ENCODE measurements at regions not wholly inside any gene's neighbourhood (a gene's known extent, or its start where the extent isn't known, plus 50 kb on each side); places are given as distances from the start of the nearest gene placed in this dataset.

- peaks cover 10% of the 10 kb centered on the region; the same call in 1 of the 2 replicates for H3K9me3 ChIP-seq (ENCODE audit: control insufficient read depth, insufficient read depth, low read length)
- peaks cover 4% of the 10 kb centered on the region; the same call in 1 of the 2 replicates for H3F3A ChIP-seq (ENCODE audit: control insufficient read depth, insufficient read depth)
- H3K27me3 ChIP-seq (ENCODE audit: control insufficient read depth, low read length) = no peaks in the 10 kb centered on the region
- no peaks in the 10 kb centered on the region for H3K79me2 ChIP-seq (ENCODE audit: control insufficient read depth, low read length)
- no peaks in the 10 kb centered on the region for H3K9me2 ChIP-seq (replicated peaks; ENCODE audit: control insufficient read depth, low read length)
- H3K27ac ChIP-seq (ENCODE audit: low read depth, low read length) = no peak overlapping the region
- TF ChIP-seq CTCF (IDR thresholded peaks at IDR 0.05; ENCODE audit: low read depth, low read length, poor library complexity, severe bottlenecking) (no peak), EZH2phosphoT487 (IDR thresholded peaks at IDR 0.05; ENCODE audit: borderline replicate concordance, low read length) (no peak)
- peaks cover 30% of the 10 kb centered on the region for H3K4me1 ChIP-seq (ENCODE audit: control insufficient read depth, low read length)
- H3K36me3 ChIP-seq (ENCODE audit: control insufficient read depth, low read length) = no peaks in the 10 kb centered on the region
- no peaks in the 10 kb centered on the region for H4K20me1 ChIP-seq (ENCODE audit: control insufficient read depth, insufficient read depth, low read depth, low read length)
- no peak overlapping the region for H3K4me3 ChIP-seq (ENCODE audit: low read length)
- H3K4me2 ChIP-seq (ENCODE audit: low read length) = no peak overlapping the region
These were observed 171.3 kb upstream of the ID2 start for GRCh38 chr2:8510519-8510918.

- no peaks in the 10 kb centered on the region for H4K20me1 ChIP-seq (ENCODE audit: control insufficient read depth, insufficient read depth, low read depth, low read length)
- H3K4me1 ChIP-seq (ENCODE audit: control insufficient read depth, low read length) = peaks cover 35% of the 10 kb centered on the region
- no peaks in the 10 kb centered on the region for H3K36me3 ChIP-seq (ENCODE audit: control insufficient read depth, low read length)
- H3K4me2 ChIP-seq (ENCODE audit: low read length) = no peak overlapping the region
- H3K9me3 ChIP-seq (ENCODE audit: control insufficient read depth, insufficient read depth, low read length) = peaks cover 10% of the 10 kb centered on the region; the same call in 1 of the 2 replicates
- H3K27me3 ChIP-seq (ENCODE audit: control insufficient read depth, low read length) = no peaks in the 10 kb centered on the region
- no peaks in the 10 kb centered on the region for H3K9me2 ChIP-seq (replicated peaks; ENCODE audit: control insufficient read depth, low read length)
- no peak overlapping the region for H3K4me3 ChIP-seq (ENCODE audit: low read length)
- no peak overlapping the region for H3K27ac ChIP-seq (ENCODE audit: low read depth, low read length)
- peaks cover 13% of the 10 kb centered on the region for H3F3A ChIP-seq (ENCODE audit: control insufficient read depth, insufficient read depth)
- no peak for TF ChIP-seq EZH2phosphoT487 (IDR thresholded peaks at IDR 0.05; ENCODE audit: borderline replicate concordance, low read length)
- no peak for TF ChIP-seq CTCF (IDR thresholded peaks at IDR 0.05; ENCODE audit: low read depth, low read length, poor library complexity, severe bottlenecking)
- H3K79me2 ChIP-seq (ENCODE audit: control insufficient read depth, low read length) = no peaks in the 10 kb centered on the region
These were observed 169.8 kb upstream of the ID2 start for GRCh38 chr2:8511868-8512612.

GRCh38 chr2:8513601-8514273 is 168.1 kb upstream of the ID2 start:
- Histone ChIP-seq H3K4me1 (ENCODE audit: control insufficient read depth, low read length) (peaks cover 32% of the 10 kb centered on the region), H3K9me3 (ENCODE audit: control insufficient read depth, insufficient read depth, low read length) (peaks cover 10% of the 10 kb centered on the region; the same call in 1 of the 2 replicates), H3K4me3 (ENCODE audit: low read length) (no peak overlapping the region), H3K36me3 (ENCODE audit: control insufficient read depth, low read length) (no peaks in the 10 kb centered on the region), H3K4me2 (ENCODE audit: low read length) (no peak overlapping the region; the same call in 1 of the 2 replicates), H3F3A (ENCODE audit: control insufficient read depth, insufficient read depth) (peaks cover 15% of the 10 kb centered on the region), H3K27ac (ENCODE audit: low read depth, low read length) (no peak overlapping the region), H4K20me1 (ENCODE audit: control insufficient read depth, insufficient read depth, low read depth, low read length) (no peaks in the 10 kb centered on the region), H3K9me2 (replicated peaks; ENCODE audit: control insufficient read depth, low read length) (no peaks in the 10 kb centered on the region), H3K27me3 (ENCODE audit: control insufficient read depth, low read length) (no peaks in the 10 kb centered on the region), H3K79me2 (ENCODE audit: control insufficient read depth, low read length) (no peaks in the 10 kb centered on the region)
- no peak for TF ChIP-seq EZH2phosphoT487 (IDR thresholded peaks at IDR 0.05; ENCODE audit: borderline replicate concordance, low read length)
- no peak for TF ChIP-seq CTCF (IDR thresholded peaks at IDR 0.05; ENCODE audit: low read depth, low read length, poor library complexity, severe bottlenecking)

Data from DOHH2 (cell line).